A673 (cell line): ENCODE measurements at regions not wholly inside any gene's neighbourhood (a gene's known extent, or its start where the extent isn't known, plus 50 kb on each side); places are given as distances from the start of the nearest gene placed in this dataset.

Experiments
- BruUV-seq: library from RNA; stranded (reverse); fragments of 400-500 nt; replicated peaks from 2 replicates; lab custom pipeline; 2021; lab: Mats Ljungman, UMichigan
- CTCF ChIA-PET: fragments of 300-600 bp; sonication (Branson Sonifier 250); formaldehyde crosslinking; loops from one replicate; lab custom pipeline; 2022; ENCODE audit warnings: antibody characterized with exemption; lab: Charles Lee
- POLR2A ChIA-PET: fragments of 300-600 bp; sonication (Branson Sonifier 250); formaldehyde crosslinking; loops from one replicate; lab custom pipeline; 2022; ENCODE audit warnings: antibody characterized with exemption; ENCODE audit not compliant: low non-redundant PET; lab: Charles Lee
- DNase-seq: peaks from one replicate; pipeline ENCODE4 v3.0.0-alpha.2; 2015; ENCODE audit warnings: low spot score
- H3K27ac ChIP-seq: fragments of 200-600 bp; sonication (generic); 2 replicates; pipeline ENCODE4 v1.5.1; 2016; ENCODE audit warnings: mixed run types, low read depth, mild to moderate bottlenecking, mixed read lengths, antibody characterized with exemption, low read length; ENCODE audit not compliant: poor library complexity, severe bottlenecking
- H3K27me3 ChIP-seq: fragments of 200-600 bp; sonication (generic); replicated peaks from 2 replicates; pipeline ENCODE4 v1.6.1; 2017; ENCODE audit warnings: mixed run types, low read depth, mild to moderate bottlenecking, mixed read lengths, antibody characterized with exemption, low read length; ENCODE audit not compliant: insufficient read depth, poor library complexity
- H3K36me3 ChIP-seq: fragments of 200-600 bp; sonication (generic); 2 replicates; pipeline ENCODE4 v1.6.1; 2016; ENCODE audit warnings: mixed run types, mild to moderate bottlenecking, mixed read lengths, antibody characterized with exemption, low read length; ENCODE audit not compliant: insufficient read depth, poor library complexity, severe bottlenecking
- H3K4me1 ChIP-seq: fragments of 200-600 bp; sonication (generic); 2 replicates; pipeline ENCODE4 v1.6.1; 2017; ENCODE audit warnings: mixed run types, mild to moderate bottlenecking, mixed read lengths, antibody characterized with exemption, low read length; ENCODE audit not compliant: insufficient read depth, poor library complexity, severe bottlenecking
- H3K4me3 ChIP-seq: fragments of 200-600 bp; sonication (generic); 2 replicates; pipeline ENCODE4 v1.5.1; 2016; ENCODE audit warnings: low read depth, mixed run types, mild to moderate bottlenecking, mixed read lengths, low read length; ENCODE audit not compliant: poor library complexity, severe bottlenecking
- H3K9me3 ChIP-seq: fragments of 200-600 bp; sonication (generic); 2 replicates; pipeline ENCODE4 v1.6.1; 2016; ENCODE audit warnings: mixed run types, low read depth, mild to moderate bottlenecking, mixed read lengths, antibody characterized with exemption, low read length; ENCODE audit not compliant: poor library complexity, severe bottlenecking
- CTCF ChIP-seq: fragments of 300-800, 200-600 bp; sonication (generic); conservative IDR thresholded peaks from 2 replicates; pipeline ENCODE4 v1.5.1; 2017; ENCODE audit warnings: low read depth, mild to moderate bottlenecking, antibody characterized with exemption, low read length, moderate library complexity, mixed read lengths
- EZH2 ChIP-seq: fragments of 200-600 bp; sonication (generic); IDR thresholded peaks from 2 replicates; pipeline ENCODE4 v1.6.1; 2017; ENCODE audit warnings: borderline replicate concordance, low read depth, mild to moderate bottlenecking, mixed read lengths, antibody characterized with exemption, low read length; ENCODE audit not compliant: poor library complexity, severe bottlenecking
- intact Hi-C: fragments of 100-400 bp; cut with micrococcal nuclease; formaldehyde crosslinking; loops from one replicate; pipeline ENCODE4 v1.10.0; 2022; ENCODE audit not compliant: unreplicated experiment

- DNase-seq: no peak
- no TSS peak for BruUV-seq
Measured at GRCh38 chr4:123632693-123633030, 236.1 kb downstream of the SPRY1 start.

GRCh38 chr4:123638834-123639233 is 242.2 kb downstream of the SPRY1 start:
- H3K4me1 ChIP-seq: no peaks in the 10 kb centered on the region
- no peaks in the 10 kb centered on the region for H3K27me3 ChIP-seq
- TF ChIP-seq CTCF: no peak
- no peak for TF ChIP-seq EZH2
- POLR2A ChIA-PET: no interaction called here
- no peak overlapping the region for H3K27ac ChIP-seq
- no peaks in the 10 kb centered on the region for H3K36me3 ChIP-seq
- DNase-seq: no peak
- BruUV-seq: no TSS peak
- H3K9me3 ChIP-seq: no peaks in the 10 kb centered on the region
- CTCF ChIA-PET: no interaction called here
- intact Hi-C loops: no loop called here
- H3K4me3 ChIP-seq: no peak overlapping the region

More at GRCh38 chr4:123632693-123633030, 236.1 kb downstream of the SPRY1 start:
- intact Hi-C loops: no loop called here
- H3K4me3 ChIP-seq: no peak overlapping the region
- ChIA-PET POLR2A (no interaction called here), CTCF (no interaction called here)
- no peaks in the 10 kb centered on the region for H3K4me1 ChIP-seq
- no peaks in the 10 kb centered on the region for H3K9me3 ChIP-seq
- no peak overlapping the region for H3K27ac ChIP-seq
- H3K36me3 ChIP-seq: no peaks in the 10 kb centered on the region
- no peak for TF ChIP-seq EZH2
- TF ChIP-seq CTCF: no peak
- H3K27me3 ChIP-seq: no peaks in the 10 kb centered on the region

GRCh38 chr4:123640271-123640670 is 243.7 kb downstream of the SPRY1 start:
- Histone ChIP-seq H3K36me3 (no peaks in the 10 kb centered on the region), H3K27ac (no peak overlapping the region), H3K4me1 (no peaks in the 10 kb centered on the region), H3K4me3 (no peak overlapping the region), H3K27me3 (no peaks in the 10 kb centered on the region), H3K9me3 (no peaks in the 10 kb centered on the region)
- ChIA-PET POLR2A (no interaction called here), CTCF (no interaction called here)
- intact Hi-C loops: no loop called here
- BruUV-seq: no TSS peak
- TF ChIP-seq EZH2: no peak
- no peak for TF ChIP-seq CTCF
- no peak for DNase-seq
